ENCODE measurements at regions not wholly inside any gene's neighbourhood (a gene's known extent, or its start where the extent isn't known, plus 50 kb on each side); places are given as distances from the start of the nearest gene placed in this dataset.

DNA sequence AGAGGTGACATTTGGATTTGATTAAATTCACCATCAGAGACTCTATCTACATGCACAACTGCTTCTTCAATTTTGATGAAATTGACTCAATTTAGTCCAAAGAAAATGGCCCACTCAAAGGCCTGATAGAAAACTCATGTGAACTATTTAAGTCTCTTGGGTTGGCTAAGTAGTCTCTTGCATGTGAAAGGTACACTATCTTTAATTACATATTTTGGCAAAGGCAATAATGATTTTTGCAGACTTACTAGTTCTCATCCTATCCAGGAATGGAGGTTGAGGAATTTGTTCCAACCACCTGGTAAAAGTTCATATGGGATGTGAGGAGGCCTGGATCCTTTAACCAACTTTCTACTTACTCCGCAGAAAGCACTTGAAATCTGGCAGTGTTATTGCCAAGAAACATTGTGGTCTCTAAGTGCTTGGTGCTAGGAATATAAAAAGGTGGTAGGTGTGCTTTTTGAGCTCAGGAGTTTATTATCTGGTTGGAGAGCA is 618.6 kb upstream of the MKI67 start:
- H4K20me1 ChIP-seq = no peaks in the 10 kb centered on the region
- H3K4me2 ChIP-seq = no peak overlapping the region
- no peak overlapping the region for H3K9ac ChIP-seq
- H3K9me3 ChIP-seq = no peaks in the 10 kb centered on the region
- no peaks in the 10 kb centered on the region for H3K4me1 ChIP-seq
- H3K27ac ChIP-seq = no peak overlapping the region
- no peak overlapping the region for H3K4me3 ChIP-seq
- H3K36me3 ChIP-seq = no peaks in the 10 kb centered on the region
- no peak for TF ChIP-seq Cebpa-rat (IDR thresholded peaks at IDR 0.05)
- no peaks in the 10 kb centered on the region for H3K27me3 ChIP-seq

DNA sequence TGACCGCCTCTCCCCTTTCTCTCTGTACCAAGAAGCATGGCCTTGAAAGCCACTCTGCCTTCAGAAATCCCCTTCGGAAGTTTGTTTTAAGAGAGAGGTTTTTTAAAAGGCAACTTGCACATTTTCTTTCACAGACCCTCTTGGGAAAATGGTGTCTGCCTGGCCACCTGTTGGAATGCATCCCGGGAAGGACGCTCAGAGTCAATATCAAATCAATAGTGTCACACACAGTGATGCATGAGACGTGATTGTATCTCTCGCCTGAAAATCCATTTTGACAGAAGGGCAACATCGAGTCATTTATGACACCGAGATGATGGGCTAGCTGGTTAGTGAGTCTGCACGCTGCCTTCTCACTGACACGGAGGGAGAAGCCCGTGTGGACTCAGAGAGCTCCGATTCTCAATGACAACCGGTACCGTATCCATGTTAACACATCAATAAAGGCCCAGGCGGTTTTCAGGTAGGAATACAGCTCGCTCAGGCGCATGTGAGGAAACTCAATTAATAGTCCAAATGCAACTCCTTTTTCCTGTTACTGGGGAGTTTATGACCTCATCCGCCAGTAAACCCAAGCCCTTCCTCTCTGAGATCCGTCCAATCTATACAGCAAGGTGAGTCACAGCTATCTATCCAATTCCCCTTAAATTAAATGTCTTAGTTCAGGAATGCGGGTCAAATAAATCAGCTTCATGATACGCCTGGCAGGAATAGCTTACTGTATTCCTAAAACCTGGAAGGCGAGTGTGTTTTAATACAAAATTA is 621.5 kb upstream of the MKI67 start:
- TF ChIP-seq Cebpa-rat (IDR thresholded peaks at IDR 0.05) = no peak
- Histone ChIP-seq H3K4me3 (no peak overlapping the region), H3K27ac (no peak overlapping the region), H3K36me3 (no peaks in the 10 kb centered on the region), H3K9ac (no peak overlapping the region), H3K27me3 (no peaks in the 10 kb centered on the region), H3K4me2 (no peak overlapping the region), H3K4me1 (no peaks in the 10 kb centered on the region), H3K9me3 (peaks cover 10% of the 10 kb centered on the region), H4K20me1 (no peaks in the 10 kb centered on the region)

DNA sequence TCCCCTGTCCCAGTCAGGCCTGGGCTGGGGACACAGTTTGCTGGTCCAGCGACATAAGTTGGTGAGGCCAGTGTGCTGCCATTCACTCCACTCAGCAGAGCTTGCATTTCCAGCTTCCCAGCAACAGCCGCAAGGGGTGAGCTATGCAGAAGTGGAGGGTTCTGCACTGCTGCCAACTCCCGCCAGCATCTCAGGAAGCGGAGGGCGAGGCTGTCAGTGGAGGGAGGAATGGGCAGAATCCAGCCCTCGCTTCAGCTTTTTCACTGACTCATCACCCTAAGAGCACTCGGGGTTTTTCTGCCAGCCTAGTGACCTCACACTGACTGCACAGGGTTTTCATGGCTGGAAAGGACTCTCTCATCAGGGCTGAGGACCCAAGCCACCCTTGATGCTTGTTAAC is 625.1 kb upstream of the MKI67 start:
- Histone ChIP-seq H3K9ac (no peak overlapping the region), H4K20me1 (no peaks in the 10 kb centered on the region), H3K4me3 (no peak overlapping the region), H3K4me2 (no peak overlapping the region), H3K27ac (no peak overlapping the region), H3K9me3 (peaks cover 10% of the 10 kb centered on the region), H3K4me1 (no peaks in the 10 kb centered on the region), H3K27me3 (no peaks in the 10 kb centered on the region), H3K36me3 (no peaks in the 10 kb centered on the region)
- TF ChIP-seq Cebpa-rat (IDR thresholded peaks at IDR 0.05) = no peak

DNA sequence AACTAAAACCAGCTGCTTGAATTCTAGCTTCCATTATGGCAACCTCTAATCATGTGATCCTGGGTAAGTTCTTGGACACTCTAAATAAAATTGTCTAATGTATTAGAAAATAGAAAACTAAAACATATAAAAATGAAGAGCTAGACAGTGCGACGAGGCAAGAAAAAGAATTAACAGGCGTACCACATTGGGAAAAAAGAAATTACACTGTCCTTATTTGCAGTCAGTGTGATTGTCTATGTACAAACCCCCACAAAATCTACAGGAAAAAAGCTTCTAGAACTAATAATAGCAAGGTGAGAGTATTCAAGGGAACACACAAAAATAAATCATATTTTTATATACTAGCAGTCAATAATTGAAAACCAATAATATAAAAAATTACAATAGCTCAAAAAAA is 625.6 kb upstream of the MKI67 start:
- H3K9ac ChIP-seq = no peak overlapping the region
- peaks cover 10% of the 10 kb centered on the region for H3K9me3 ChIP-seq
- H4K20me1 ChIP-seq = no peaks in the 10 kb centered on the region
- H3K27me3 ChIP-seq = no peaks in the 10 kb centered on the region
- H3K4me1 ChIP-seq = no peaks in the 10 kb centered on the region
- H3K4me2 ChIP-seq = no peak overlapping the region
- H3K27ac ChIP-seq = no peak overlapping the region
- no peaks in the 10 kb centered on the region for H3K36me3 ChIP-seq
- no peak for TF ChIP-seq Cebpa-rat (IDR thresholded peaks at IDR 0.05)
- no peak overlapping the region for H3K4me3 ChIP-seq

DNA sequence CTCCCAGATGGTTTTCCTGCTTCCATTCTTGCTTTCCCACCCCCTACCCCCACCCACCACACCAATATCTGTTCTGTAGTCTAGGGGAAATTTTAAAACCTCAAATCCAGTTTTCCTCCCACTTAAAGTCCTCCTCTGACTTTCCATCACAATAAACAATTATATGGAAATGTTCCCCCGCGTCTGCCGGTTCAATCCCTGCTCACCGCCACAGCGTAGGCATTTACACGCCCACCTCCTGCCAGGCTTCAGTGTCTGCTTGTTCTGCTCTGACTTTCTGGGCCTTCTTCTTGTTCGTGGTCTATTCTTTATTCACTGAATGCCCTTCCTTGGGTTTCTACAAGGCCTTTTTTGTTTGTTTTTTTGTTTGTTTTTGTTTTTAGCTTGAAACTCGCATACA is 633.0 kb upstream of the MKI67 start:
- Histone ChIP-seq H3K4me2 (no peak overlapping the region), H3K4me3 (no peak overlapping the region), H3K36me3 (no peaks in the 10 kb centered on the region), H3K4me1 (no peaks in the 10 kb centered on the region), H4K20me1 (no peaks in the 10 kb centered on the region), H3K9me3 (no peaks in the 10 kb centered on the region), H3K9ac (no peak overlapping the region), H3K27ac (no peak overlapping the region), H3K27me3 (no peaks in the 10 kb centered on the region)
- no peak for TF ChIP-seq Cebpa-rat (IDR thresholded peaks at IDR 0.05)

DNA sequence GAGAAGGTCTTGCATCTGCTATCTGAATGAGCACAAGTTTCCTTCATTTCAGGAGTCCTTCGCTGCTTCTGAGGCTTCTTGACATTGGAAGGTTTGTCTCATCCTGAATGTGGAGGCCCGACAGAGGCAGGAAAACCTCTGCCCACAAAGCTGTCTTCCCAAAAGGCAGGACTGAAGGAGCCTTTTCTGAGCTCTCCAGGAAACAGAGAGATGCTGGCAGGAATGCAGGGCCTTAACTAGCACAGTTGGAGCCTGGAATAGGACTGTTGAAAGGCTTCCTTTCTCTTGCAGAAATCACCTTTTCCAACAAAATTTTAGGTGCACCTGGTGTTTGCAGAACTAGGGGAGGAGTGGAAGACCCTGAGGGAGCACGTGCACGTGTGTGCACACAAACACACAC is 637.4 kb upstream of the MKI67 start:
- Histone ChIP-seq H3K4me1 (peaks cover 5% of the 10 kb centered on the region; the same call in 1 of the 2 replicates), H3K36me3 (no peaks in the 10 kb centered on the region)

DNA sequence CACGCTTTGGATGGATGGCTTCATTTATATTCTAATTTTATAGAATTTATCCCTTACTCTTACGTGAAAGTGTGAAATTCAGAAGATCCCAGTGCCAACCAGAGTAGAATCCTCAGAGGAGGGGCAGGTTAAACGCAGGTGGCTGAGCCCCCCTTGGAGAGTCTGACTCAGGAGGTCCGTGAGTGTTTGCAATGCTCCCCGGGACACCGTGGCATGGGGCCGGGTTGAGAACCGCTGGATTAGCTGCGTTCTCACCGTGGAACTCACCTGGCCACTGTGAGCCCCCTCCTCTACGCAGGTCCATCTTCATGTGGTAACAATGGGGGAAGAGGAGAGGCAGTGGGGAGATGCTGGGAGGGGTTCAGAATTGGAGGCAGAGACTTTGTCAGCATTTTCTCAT is 638.0 kb upstream of the MKI67 start:
- Histone ChIP-seq H3K27ac (no peak overlapping the region), H3K9ac (no peak overlapping the region), H3K4me1 (peaks cover 5% of the 10 kb centered on the region; the same call in 1 of the 2 replicates), H3K4me3 (no peak overlapping the region), H3K36me3 (no peaks in the 10 kb centered on the region), H3K9me3 (no peaks in the 10 kb centered on the region), H4K20me1 (no peaks in the 10 kb centered on the region), H3K4me2 (no peak overlapping the region), H3K27me3 (no peaks in the 10 kb centered on the region)
- no peak for TF ChIP-seq Cebpa-rat (IDR thresholded peaks at IDR 0.05)

More for the DNA sequence above, 637.4 kb upstream of the MKI67 start:
- no peak for TF ChIP-seq Cebpa-rat (IDR thresholded peaks at IDR 0.05)
- Histone ChIP-seq H3K4me2 (no peak overlapping the region), H3K9ac (no peak overlapping the region), H3K27me3 (no peaks in the 10 kb centered on the region), H4K20me1 (no peaks in the 10 kb centered on the region), H3K27ac (no peak overlapping the region), H3K4me3 (no peak overlapping the region), H3K9me3 (no peaks in the 10 kb centered on the region)

DNA sequence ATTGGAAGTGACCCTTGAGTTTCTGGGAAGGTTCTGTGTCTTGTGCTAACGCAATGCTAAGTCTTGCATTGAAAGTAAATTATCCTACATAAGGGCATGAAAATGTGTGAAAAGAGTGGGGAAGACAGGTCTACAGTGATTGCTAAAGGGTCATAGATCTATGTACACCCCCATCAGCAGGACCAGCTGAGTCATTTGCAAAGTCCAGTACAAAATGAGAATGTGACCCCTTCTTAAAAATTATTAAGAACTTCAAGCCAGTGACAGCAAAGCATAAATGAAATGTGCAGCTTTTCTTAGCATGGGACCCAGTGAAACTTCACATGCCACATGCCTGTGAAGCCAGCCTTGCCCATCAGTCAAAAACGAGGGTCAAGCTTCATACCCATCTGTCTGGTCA is 640.7 kb upstream of the MKI67 start:
- no peak for TF ChIP-seq Cebpa-rat (IDR thresholded peaks at IDR 0.05)
- peaks cover 6% of the 10 kb centered on the region for H3K9me3 ChIP-seq
- peaks cover 5% of the 10 kb centered on the region; the same call in 1 of the 2 replicates for H3K4me1 ChIP-seq
- H3K36me3 ChIP-seq = no peaks in the 10 kb centered on the region
- no peaks in the 10 kb centered on the region for H4K20me1 ChIP-seq
- H3K27ac ChIP-seq = no peak overlapping the region
- no peak overlapping the region for H3K9ac ChIP-seq
- no peak overlapping the region for H3K4me2 ChIP-seq
- no peak overlapping the region for H3K4me3 ChIP-seq
- H3K27me3 ChIP-seq = no peaks in the 10 kb centered on the region

DNA sequence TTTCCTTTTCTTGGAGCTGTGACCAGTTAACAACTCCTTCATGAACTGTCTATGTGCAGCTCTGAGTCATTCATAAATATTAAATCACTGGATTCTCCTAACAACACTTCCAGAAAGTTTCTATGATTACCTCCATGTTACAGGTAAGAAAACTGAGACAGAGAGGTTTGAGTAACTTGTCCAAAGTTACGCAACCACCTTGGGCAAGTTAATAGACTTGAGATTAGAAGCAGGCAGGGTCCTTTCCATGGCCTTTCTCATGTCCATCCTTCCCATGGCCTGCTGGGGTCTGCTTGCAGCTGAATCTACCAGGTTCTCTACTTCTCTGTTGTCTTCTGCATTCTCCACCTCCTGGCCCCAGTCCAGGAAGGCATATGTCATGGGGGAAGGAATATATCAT is 648.8 kb upstream of the MKI67 start:
- peak; percentile 58; the same call in 1 of the 2 replicates for TF ChIP-seq Cebpa-rat (IDR thresholded peaks at IDR 0.05)
- Histone ChIP-seq H3K36me3 (no peaks in the 10 kb centered on the region), H3K4me3 (no peak overlapping the region), H3K4me1 (peaks cover 7% of the 10 kb centered on the region), H4K20me1 (no peaks in the 10 kb centered on the region), H3K9ac (no peak overlapping the region), H3K4me2 (no peak overlapping the region), H3K27ac (no peak overlapping the region), H3K9me3 (peaks cover 26% of the 10 kb centered on the region), H3K27me3 (no peaks in the 10 kb centered on the region)

DNA sequence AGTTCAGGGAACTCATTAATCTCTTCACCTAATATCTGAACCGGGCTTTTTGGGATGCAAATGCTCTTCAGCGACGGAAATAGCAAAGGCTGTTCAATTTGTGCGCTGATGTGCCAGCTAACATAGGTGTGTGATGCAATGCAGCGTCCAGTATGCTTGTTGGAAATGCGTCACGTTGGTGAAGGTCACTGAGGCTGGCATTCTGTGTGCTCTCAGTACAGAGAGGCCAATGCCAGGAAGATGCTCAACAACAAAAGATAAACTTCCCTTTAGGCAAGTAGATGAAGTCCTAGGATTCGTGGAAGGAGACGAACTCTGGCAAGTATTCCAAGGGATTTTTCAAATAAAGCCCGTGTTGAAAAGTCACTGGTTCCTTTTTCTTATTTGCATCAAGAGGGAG is 649.5 kb upstream of the MKI67 start:
- TF ChIP-seq Cebpa-rat (IDR thresholded peaks at IDR 0.05) = no peak
- Histone ChIP-seq H4K20me1 (no peaks in the 10 kb centered on the region), H3K9me3 (peaks cover 26% of the 10 kb centered on the region), H3K4me1 (peaks cover 15% of the 10 kb centered on the region), H3K27ac (no peak overlapping the region), H3K27me3 (no peaks in the 10 kb centered on the region), H3K4me3 (no peak overlapping the region), H3K9ac (no peak overlapping the region), H3K4me2 (no peak overlapping the region), H3K36me3 (no peaks in the 10 kb centered on the region)
